Thyroid gland (tissue), 4 donors: ENCODE measurements at regions not wholly inside any gene's neighbourhood (a gene's known extent, or its start where the extent isn't known, plus 50 kb on each side); places are given as distances from the start of the nearest gene placed in this dataset.
A peak's percentile ranks its signal among the peaks of the same experiment; 100 is the strongest.

ENCODE experiments used
- DNase-seq, 2 donors: peaks; one replicate each; pipeline ENCODE4 v3.0.0-alpha.2; 2019
- H3K27ac ChIP-seq, 3 donors: fragments of 200-600 bp; sonication (generic); 1 replicate in 2 of 3; 2 replicates in 1 of 3; pipeline ENCODE4 v1.5.1; 2016 to 2019; ENCODE audit warnings: mild to moderate bottlenecking in 1 of 3, moderate library complexity in 1 of 3
- H3K27me3 ChIP-seq: fragments of 200-600 bp; sonication (generic); one replicate; pipeline ENCODE4 v1.5.1; 2019
- H3K36me3 ChIP-seq, 2 donors: fragments of 200-600 bp; sonication (generic); one replicate each; pipeline ENCODE4 v1.5.1; 2016 to 2019
- H3K4me1 ChIP-seq, 2 donors: fragments of 200-600 bp; sonication (generic); one replicate each; pipeline ENCODE4 v1.5.1; 2017 to 2019
- H3K4me3 ChIP-seq, 3 donors: fragments of 200-600 bp; sonication (generic); replicated peaks in 1 of 3; 1 replicate in 2 of 3; 2 replicates in 1 of 3; pipeline ENCODE4 v1.5.1; 2016; ENCODE audit warnings: mild to moderate bottlenecking in 1 of 3
- H3K9me3 ChIP-seq: fragments of 200-600 bp; sonication (generic); one replicate; pipeline ENCODE4 v1.5.1; 2017
- POLR2A ChIP-seq, 2 donors: fragments of 450-650 bp; IDR thresholded peaks; one replicate each; pipeline ENCODE4 v1.6.1; 2017; ENCODE audit warnings: antibody characterized with exemption in 2 of 2, mild to moderate bottlenecking in 2 of 2, moderate library complexity in 1 of 2
- WGBS, 2 donors: methylation state at CpG; one replicate each; pipeline ENCODE4 v1.1.5; 2017; 5-methylcytosine and 5-hydroxymethylcytosine counted together
- intact Hi-C: fragments of 100-400 bp; cut with DNase I; formaldehyde crosslinking; loops from one replicate; pipeline ENCODE4 v1.15.1; 2023
- TF ChIP-seq, protein P1 (sequence below), 6 experiments: fragments of 200-600 bp in 3 of 6; fragments of 450-650 bp in 3 of 6; sonication (generic) in 3 of 6; IDR thresholded peaks; one replicate each; pipeline ENCODE4 v1.5.1; 2016 to 2019; ENCODE audit warnings: antibody characterized with exemption in 6 of 6, mild to moderate bottlenecking in 2 of 6, inconsistent platforms in 1 of 6, moderate library complexity in 1 of 6

DNA sequence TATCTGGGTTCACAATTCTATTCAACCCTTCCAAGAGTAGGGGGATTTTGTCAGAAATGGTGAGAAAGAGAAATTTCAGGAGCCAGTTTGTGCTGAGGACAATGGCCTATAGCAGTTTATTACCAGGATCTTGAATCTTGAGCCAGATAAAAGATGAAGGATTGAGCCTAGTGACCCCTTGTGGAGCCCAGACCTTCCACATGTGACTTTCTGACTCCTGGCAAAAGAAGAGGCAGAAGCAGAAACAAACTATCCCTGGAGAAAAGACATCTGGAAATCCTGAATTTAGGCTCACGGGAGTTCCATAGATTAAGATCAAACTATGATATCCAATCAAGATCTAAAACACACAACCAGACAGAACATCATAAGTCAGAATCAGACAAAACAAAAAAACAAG lies 60.9 kb upstream of the CHRM2 start:
- WGBS, 2 donors, result 59 to 71% methylated on average over 1 of the region's 1 CpG

DNA sequence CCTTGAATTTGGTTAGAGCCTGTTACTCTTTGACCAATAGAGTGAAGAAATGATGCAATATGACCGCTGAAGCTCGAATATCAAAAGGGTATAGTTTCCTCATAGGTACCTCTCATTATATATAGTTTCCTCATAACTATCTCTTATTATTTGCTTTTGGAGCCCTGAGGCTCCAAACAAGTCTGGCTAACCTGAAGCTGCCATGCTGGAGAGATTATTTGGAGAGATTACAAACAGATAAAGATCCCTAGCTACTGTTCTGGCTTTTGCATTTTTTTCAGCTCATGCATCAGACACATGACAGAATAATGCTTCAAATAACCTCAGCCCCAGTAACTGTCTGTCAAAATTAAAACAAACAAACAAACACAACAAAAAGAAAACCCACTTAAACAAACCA lies 65.4 kb upstream of the CHRM2 start:
- Histone ChIP-seq H3K27me3 (no peaks in the 10 kb centered on the region), H3K27ac (no peak overlapping the region), H3K4me3 (no peak overlapping the region), H3K36me3 (no peaks in the 10 kb centered on the region), H3K9me3 (no peaks in the 10 kb centered on the region), H3K4me1 (no peaks in the 10 kb centered on the region)
- DNase-seq, result no peak
- intact Hi-C loops, result no loop called here
- WGBS, 2 donors, result 93 to 96% methylated on average over 2 of the region's 2 CpGs
- no peak for TF ChIP-seq POLR2A (IDR thresholded peaks at IDR 0.05)
- TF ChIP-seq, protein P1, sequence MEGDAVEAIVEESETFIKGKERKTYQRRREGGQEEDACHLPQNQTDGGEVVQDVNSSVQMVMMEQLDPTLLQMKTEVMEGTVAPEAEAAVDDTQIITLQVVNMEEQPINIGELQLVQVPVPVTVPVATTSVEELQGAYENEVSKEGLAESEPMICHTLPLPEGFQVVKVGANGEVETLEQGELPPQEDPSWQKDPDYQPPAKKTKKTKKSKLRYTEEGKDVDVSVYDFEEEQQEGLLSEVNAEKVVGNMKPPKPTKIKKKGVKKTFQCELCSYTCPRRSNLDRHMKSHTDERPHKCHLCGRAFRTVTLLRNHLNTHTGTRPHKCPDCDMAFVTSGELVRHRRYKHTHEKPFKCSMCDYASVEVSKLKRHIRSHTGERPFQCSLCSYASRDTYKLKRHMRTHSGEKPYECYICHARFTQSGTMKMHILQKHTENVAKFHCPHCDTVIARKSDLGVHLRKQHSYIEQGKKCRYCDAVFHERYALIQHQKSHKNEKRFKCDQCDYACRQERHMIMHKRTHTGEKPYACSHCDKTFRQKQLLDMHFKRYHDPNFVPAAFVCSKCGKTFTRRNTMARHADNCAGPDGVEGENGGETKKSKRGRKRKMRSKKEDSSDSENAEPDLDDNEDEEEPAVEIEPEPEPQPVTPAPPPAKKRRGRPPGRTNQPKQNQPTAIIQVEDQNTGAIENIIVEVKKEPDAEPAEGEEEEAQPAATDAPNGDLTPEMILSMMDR (IDR thresholded peaks at IDR 0.05), result no peak

More for the DNA sequence above, 60.9 kb upstream of the CHRM2 start:
- H3K4me3 ChIP-seq, result no peak overlapping the region
- intact Hi-C loops, result no loop called here
- H3K27me3 ChIP-seq, result no peaks in the 10 kb centered on the region
- no peak overlapping the region for H3K27ac ChIP-seq
- TF ChIP-seq, protein P1 (IDR thresholded peaks at IDR 0.05), result peak in 3 of 6 experiments; percentile 38 to 44 (median 43)
- TF ChIP-seq POLR2A (IDR thresholded peaks at IDR 0.05), result no peak
- no peaks in the 10 kb centered on the region for H3K9me3 ChIP-seq
- DNase-seq, result peak; percentile 7 to 12
- H3K36me3 ChIP-seq, result no peaks in the 10 kb centered on the region
- H3K4me1 ChIP-seq, result no peaks in the 10 kb centered on the region

DNA sequence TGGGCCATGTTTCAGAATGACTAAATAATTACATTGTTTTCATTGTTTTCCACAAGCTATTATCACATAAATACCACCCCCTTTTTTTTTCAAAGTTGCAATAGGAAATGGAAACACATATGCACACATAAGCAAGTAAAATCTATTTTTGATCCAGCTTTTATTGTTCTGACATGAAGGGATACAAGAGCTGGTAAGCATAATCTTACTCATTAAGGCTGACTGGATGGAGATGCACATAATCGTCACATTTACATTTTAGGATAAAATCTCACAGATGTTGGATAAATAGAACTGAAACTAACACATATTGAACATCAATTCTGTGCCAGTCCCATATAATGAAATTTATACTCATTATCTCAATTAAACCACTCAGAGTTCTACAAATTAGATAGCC lies 84.5 kb upstream of the CHRM2 start:
- Histone ChIP-seq H3K27me3 (no peaks in the 10 kb centered on the region), H3K4me3 (no peak overlapping the region), H3K27ac (no peak overlapping the region), H3K9me3 (no peaks in the 10 kb centered on the region), H3K4me1 (no peaks in the 10 kb centered on the region), H3K36me3 (no peaks in the 10 kb centered on the region)
- no peak for DNase-seq
- TF ChIP-seq, protein P1 (IDR thresholded peaks at IDR 0.05), result no peak
- TF ChIP-seq POLR2A (IDR thresholded peaks at IDR 0.05), result no peak
- intact Hi-C loops, result no loop called here
- WGBS, 2 donors, result 86 to 93% methylated on average over 1 of the region's 1 CpG

DNA sequence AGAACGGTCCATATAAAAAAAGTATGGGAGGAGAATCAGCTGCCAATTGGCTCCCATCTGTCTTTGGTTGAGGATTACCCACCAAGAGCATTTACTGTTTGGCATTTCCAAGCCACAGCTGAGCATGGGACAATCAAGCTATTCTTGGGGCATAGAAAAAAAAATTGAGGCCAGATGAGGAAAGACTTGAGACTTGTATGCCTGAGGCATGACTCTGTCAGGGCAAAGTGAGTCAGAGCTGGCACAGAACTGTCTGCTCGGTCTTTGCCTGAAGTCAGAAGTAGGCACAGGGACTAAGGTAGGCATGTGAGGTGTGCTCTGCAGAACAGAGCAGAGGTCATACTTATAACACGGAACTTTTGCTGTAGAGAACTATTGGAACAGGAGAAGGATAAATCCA lies 126.5 kb upstream of the CHRM2 start:
- WGBS, 2 donors, result 72 to 85% methylated on average over 3 of the region's 3 CpGs
- Histone ChIP-seq H3K4me3 (no peak overlapping the region), H3K27me3 (no peaks in the 10 kb centered on the region), H3K4me1 (peaks cover 26 to 37% of the 10 kb centered on the region in 2 donors), H3K27ac (peak overlapping the region in 1 of 3 donors; percentile 45), H3K36me3 (no peaks in the 10 kb centered on the region), H3K9me3 (no peaks in the 10 kb centered on the region)
- intact Hi-C loops, result no loop called here
- TF ChIP-seq POLR2A (IDR thresholded peaks at IDR 0.05), result no peak
- TF ChIP-seq, protein P1 (IDR thresholded peaks at IDR 0.05), result no peak
- DNase-seq, result peak; percentile 14 to 53

DNA sequence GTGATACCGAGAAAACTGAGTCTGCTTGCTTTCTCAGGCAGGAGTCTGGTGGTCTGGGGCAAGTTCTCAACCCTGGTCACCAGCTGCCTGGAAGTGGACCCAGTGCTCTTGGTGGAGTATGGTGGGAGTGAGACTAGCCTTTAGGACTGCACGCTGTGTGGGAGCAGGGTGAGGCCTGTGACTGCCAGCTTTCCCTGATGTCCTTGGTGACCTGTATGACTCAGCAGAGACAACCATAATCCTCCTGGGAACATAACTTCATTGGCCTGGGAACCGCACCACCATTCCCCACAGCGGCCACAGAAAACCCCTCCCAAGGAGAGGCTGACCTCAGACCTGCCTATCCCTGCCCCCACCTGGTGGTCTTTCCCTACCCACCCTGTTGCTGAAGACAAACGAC lies 139.5 kb upstream of the CHRM2 start:
- TF ChIP-seq, protein P1 (IDR thresholded peaks at IDR 0.05), result no peak
- Histone ChIP-seq H3K9me3 (no peaks in the 10 kb centered on the region), H3K4me1 (no peaks in the 10 kb centered on the region), H3K27me3 (no peaks in the 10 kb centered on the region), H3K4me3 (no peak overlapping the region), H3K36me3 (no peaks in the 10 kb centered on the region), H3K27ac (no peak overlapping the region)
- no peak for DNase-seq
- 79 to 86% methylated on average over 5 of the region's 5 CpGs for WGBS, 2 donors
- intact Hi-C loops, result no loop called here
